ENCODE measurements at regions not wholly inside any gene's neighbourhood (a gene's known extent, or its start where the extent isn't known, plus 50 kb on each side); places are given as distances from the start of the nearest gene placed in this dataset.

- TF ChIP-seq, protein P1, sequence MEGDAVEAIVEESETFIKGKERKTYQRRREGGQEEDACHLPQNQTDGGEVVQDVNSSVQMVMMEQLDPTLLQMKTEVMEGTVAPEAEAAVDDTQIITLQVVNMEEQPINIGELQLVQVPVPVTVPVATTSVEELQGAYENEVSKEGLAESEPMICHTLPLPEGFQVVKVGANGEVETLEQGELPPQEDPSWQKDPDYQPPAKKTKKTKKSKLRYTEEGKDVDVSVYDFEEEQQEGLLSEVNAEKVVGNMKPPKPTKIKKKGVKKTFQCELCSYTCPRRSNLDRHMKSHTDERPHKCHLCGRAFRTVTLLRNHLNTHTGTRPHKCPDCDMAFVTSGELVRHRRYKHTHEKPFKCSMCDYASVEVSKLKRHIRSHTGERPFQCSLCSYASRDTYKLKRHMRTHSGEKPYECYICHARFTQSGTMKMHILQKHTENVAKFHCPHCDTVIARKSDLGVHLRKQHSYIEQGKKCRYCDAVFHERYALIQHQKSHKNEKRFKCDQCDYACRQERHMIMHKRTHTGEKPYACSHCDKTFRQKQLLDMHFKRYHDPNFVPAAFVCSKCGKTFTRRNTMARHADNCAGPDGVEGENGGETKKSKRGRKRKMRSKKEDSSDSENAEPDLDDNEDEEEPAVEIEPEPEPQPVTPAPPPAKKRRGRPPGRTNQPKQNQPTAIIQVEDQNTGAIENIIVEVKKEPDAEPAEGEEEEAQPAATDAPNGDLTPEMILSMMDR (IDR thresholded peaks at IDR 0.05; ENCODE audit: low read depth, low read length), result no peak
- TF ChIP-seq EZH2phosphoT487 (IDR thresholded peaks at IDR 0.05; ENCODE audit: low read depth), result no peak
Observed at GRCh38 chr16:35732046-35732810, 2272.8 kb downstream of the TP53TG3F start.

Measured in OCI-LY3 (cell line).